ENCODE measurements at regions not wholly inside any gene's neighbourhood (a gene's known extent, or its start where the extent isn't known, plus 50 kb on each side); places are given as distances from the start of the nearest gene placed in this dataset.

DNA sequence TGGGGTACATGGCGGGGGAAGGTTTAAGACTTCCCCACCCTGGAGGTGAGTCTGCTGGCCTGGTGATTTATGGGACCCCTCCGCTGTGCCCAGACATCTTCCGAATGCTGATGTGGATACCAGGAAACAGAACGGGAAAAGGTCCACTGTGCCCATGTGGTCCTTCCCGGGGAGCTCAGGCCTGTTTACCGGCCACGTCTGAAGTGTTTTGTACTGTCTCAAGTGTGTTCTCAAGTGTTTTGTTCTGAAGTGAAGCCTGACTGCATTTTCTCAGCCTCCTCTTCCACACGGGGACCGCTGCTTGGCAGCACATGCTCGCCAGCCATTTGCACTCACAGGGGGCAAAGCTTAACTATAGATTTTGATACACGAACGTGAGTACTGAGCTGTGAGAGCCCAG is 127.2 kb downstream of the TEX36 start:
- Histone ChIP-seq H3K27me3 (peaks cover 0 to 21% (median 11%) of the 10 kb centered on the region in 7 donors), H3K36me3 (no peaks in the 10 kb centered on the region), H3K4me3 (no peak overlapping the region), H3K9me3 (peaks cover 0 to 22% (median 3%) of the 10 kb centered on the region in 11 donors), H3K27ac (no peak overlapping the region), H3K4me1 (no peaks in the 10 kb centered on the region)
- intact Hi-C loops (cut with DNase I), result no loop called here
- DNase-seq, result no peak
- 73 to 77% methylated on average over 12 of the region's 12 CpGs for WGBS, 2 donors
- TF ChIP-seq, protein P1, sequence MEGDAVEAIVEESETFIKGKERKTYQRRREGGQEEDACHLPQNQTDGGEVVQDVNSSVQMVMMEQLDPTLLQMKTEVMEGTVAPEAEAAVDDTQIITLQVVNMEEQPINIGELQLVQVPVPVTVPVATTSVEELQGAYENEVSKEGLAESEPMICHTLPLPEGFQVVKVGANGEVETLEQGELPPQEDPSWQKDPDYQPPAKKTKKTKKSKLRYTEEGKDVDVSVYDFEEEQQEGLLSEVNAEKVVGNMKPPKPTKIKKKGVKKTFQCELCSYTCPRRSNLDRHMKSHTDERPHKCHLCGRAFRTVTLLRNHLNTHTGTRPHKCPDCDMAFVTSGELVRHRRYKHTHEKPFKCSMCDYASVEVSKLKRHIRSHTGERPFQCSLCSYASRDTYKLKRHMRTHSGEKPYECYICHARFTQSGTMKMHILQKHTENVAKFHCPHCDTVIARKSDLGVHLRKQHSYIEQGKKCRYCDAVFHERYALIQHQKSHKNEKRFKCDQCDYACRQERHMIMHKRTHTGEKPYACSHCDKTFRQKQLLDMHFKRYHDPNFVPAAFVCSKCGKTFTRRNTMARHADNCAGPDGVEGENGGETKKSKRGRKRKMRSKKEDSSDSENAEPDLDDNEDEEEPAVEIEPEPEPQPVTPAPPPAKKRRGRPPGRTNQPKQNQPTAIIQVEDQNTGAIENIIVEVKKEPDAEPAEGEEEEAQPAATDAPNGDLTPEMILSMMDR (IDR thresholded peaks at IDR 0.05), result no peak
- no peak for ATAC-seq

DNA sequence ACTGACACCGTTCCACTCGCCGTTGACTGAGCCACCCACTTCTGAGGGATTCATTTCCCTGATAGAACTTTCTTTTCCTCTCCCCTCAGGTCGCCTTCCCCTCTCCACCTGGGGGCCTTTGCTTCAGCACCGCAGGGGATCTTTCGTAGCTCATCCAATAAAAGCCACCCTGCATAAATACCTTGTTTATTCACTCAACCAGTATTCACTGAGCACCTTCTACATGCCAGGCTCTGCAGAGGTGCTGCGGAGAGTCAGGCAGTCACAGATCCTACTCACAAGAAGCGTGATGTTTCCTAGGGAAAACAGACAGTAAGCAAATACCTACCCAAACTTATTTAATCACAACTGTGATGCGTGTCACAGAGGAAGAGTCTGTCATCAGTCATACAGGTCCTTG is 127.7 kb downstream of the TEX36 start:
- 65 to 73% methylated on average over 9 of the region's 9 CpGs for WGBS, 2 donors
- H3K4me3 ChIP-seq, result no peak overlapping the region
- H3K4me1 ChIP-seq, result no peaks in the 10 kb centered on the region
- TF ChIP-seq, protein P1 (IDR thresholded peaks at IDR 0.05), result no peak
- ATAC-seq, result no peak
- H3K27ac ChIP-seq, result no peak overlapping the region
- intact Hi-C loops (cut with DNase I), result no loop called here
- H3K9me3 ChIP-seq, result peaks cover 0 to 22% (median 3%) of the 10 kb centered on the region in 11 donors
- no peak for DNase-seq
- no peaks in the 10 kb centered on the region for H3K36me3 ChIP-seq
- H3K27me3 ChIP-seq, result peaks cover 0 to 25% (median 11%) of the 10 kb centered on the region in 7 donors

GRCh38 chr10:125554753-125555152 is 128.2 kb downstream of the TEX36 start:
- no peaks in the 10 kb centered on the region for H3K36me3 ChIP-seq
- TF ChIP-seq, protein P1 (IDR thresholded peaks at IDR 0.05), result no peak
- H3K9me3 ChIP-seq, result peaks cover 0 to 22% (median 3%) of the 10 kb centered on the region in 11 donors
- no peak for ATAC-seq
- H3K27me3 ChIP-seq, result peaks cover 0 to 25% (median 11%) of the 10 kb centered on the region in 7 donors
- no peaks in the 10 kb centered on the region for H3K4me1 ChIP-seq
- no peak overlapping the region for H3K4me3 ChIP-seq
- intact Hi-C loops (cut with DNase I), result no loop called here
- 69 to 70% methylated on average over 4 of the region's 4 CpGs for WGBS, 2 donors
- H3K27ac ChIP-seq, result no peak overlapping the region
- no peak for DNase-seq

DNA sequence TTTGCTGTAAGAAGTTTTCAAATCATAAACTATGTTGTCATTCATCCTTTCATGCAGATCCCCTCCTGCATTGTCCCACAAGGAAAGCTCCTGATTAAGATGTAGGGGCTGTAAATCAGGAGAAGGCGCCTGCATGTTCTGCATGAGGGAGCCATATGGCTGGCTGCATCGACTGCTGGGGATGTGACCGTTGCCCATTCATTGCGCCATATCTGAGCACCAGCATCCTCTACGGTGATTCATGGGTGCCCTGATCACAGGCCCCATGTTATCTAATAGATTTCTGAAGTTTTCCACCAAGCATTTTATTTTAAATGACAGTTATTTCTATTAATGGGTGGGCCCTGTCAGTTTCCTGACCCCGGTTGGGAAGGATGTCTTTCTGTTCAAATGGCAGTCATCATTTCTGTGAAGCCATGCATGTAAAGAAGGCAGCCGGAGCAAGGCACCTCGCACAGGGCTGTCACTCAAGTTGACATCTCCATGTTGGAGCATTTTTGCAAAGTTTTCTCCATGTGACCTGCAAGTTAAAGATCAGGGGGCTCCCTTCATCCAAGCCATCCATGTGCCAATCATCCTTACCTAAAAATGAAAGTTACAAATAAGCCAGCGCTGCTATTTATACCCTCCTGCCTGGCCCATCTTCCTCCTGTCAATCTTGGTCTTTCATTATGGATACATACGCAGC is 128.8 kb downstream of the TEX36 start:
- Histone ChIP-seq H3K9me3 (peaks cover 0 to 22% (median 3%) of the 10 kb centered on the region in 11 donors), H3K27ac (no peak overlapping the region), H3K36me3 (no peaks in the 10 kb centered on the region), H3K4me1 (no peaks in the 10 kb centered on the region), H3K4me3 (no peak overlapping the region), H3K27me3 (peaks cover 0 to 25% (median 11%) of the 10 kb centered on the region in 7 donors)
- TF ChIP-seq, protein P1 (IDR thresholded peaks at IDR 0.05), result no peak
- DNase-seq (no peak), ATAC-seq (no peak)
- intact Hi-C loops (cut with DNase I), result no loop called here
- 91% methylated on average over 10 of the region's 10 CpGs for WGBS, 2 donors
